Osteocyte (in vitro differentiated cells): ENCODE measurements at regions not wholly inside any gene's neighbourhood (a gene's known extent, or its start where the extent isn't known, plus 50 kb on each side); places are given as distances from the start of the nearest gene placed in this dataset.
A peak's percentile ranks its signal among the peaks of the same experiment; 100 is the strongest.

Source experiments
- DNase-seq: peaks from one replicate; pipeline ENCODE4 v3.0.0; 2021; ENCODE audit warnings: mixed read lengths; ENCODE audit not compliant: unreplicated experiment; ENCODE audit errors: extremely low spot score
- H3K27ac Mint-ChIP-seq: one replicate; pipeline ENCODE4 v1.8.0; 2021; ENCODE audit warnings: mild to moderate bottlenecking, mixed read lengths; ENCODE audit not compliant: unreplicated experiment
- H3K27me3 Mint-ChIP-seq: one replicate; pipeline ENCODE4 v1.8.0; 2021; ENCODE audit warnings: mixed read lengths; ENCODE audit not compliant: unreplicated experiment
- H3K36me3 Mint-ChIP-seq: one replicate; pipeline ENCODE4 v1.8.0; 2021; ENCODE audit warnings: mixed read lengths; ENCODE audit not compliant: unreplicated experiment
- H3K4me1 Mint-ChIP-seq: one replicate; pipeline ENCODE4 v1.8.0; 2021; ENCODE audit warnings: mixed read lengths; ENCODE audit not compliant: unreplicated experiment
- H3K4me3 Mint-ChIP-seq: one replicate; pipeline ENCODE4 v1.8.0; 2021; ENCODE audit warnings: mild to moderate bottlenecking, moderate library complexity, mixed read lengths; ENCODE audit not compliant: unreplicated experiment
- H3K9me3 Mint-ChIP-seq: one replicate; pipeline ENCODE4 v1.8.0; 2021; ENCODE audit warnings: mixed read lengths; ENCODE audit not compliant: unreplicated experiment
- TF ChIP-seq, protein P1 (sequence below): fragments of 200-600 bp; sonication (generic); IDR thresholded peaks from 2 replicates; pipeline ENCODE4 v1.5.0; 2021; ENCODE audit warnings: antibody characterized with exemption, mild to moderate bottlenecking, moderate library complexity

DNA sequence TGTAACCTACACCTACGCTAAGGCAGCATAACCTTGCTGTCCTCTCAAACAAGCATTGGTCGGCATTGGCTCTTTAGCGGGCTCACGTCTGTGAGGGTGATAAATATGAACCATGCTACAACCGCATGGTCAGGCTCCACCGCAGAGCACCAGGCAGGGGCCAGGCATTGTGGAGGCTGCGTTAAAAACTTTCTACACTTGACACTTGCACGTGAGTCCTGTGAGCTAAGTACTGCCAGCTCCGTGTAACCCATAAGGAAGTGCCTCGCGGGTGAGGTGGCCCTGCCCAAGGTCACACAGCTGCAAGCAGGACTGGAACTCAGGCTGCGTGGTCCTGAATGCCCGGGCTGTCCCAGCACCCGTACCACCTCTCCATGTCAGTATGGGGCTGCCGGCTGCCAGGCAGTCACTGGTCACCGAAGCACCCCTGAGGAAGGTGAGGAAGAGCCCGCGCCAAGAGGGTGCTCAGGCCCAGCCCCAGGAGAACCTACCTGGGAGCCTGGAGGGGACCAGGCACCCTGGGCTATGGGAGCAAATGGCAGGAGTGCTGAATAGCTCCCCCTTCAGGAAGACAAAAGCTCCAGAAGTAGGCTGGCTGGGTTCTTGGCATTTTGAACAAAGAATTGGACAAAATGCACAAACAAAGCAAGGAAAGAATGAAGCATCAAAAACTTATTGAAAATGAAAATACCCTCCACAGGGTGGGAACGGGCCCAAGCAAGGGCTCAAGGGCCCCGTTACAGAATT lies 271.1 kb upstream of the RAB6C start:
- no peaks in the 10 kb centered on the region for H3K36me3 Mint-ChIP-seq
- no peaks in the 10 kb centered on the region for H3K27me3 Mint-ChIP-seq
- H3K4me3 Mint-ChIP-seq = no peak overlapping the region
- DNase-seq = peak; percentile 76
- H3K9me3 Mint-ChIP-seq = peaks cover 10% of the 10 kb centered on the region
- H3K27ac Mint-ChIP-seq = no peak overlapping the region
- no peaks in the 10 kb centered on the region for H3K4me1 Mint-ChIP-seq
- TF ChIP-seq, protein P1, sequence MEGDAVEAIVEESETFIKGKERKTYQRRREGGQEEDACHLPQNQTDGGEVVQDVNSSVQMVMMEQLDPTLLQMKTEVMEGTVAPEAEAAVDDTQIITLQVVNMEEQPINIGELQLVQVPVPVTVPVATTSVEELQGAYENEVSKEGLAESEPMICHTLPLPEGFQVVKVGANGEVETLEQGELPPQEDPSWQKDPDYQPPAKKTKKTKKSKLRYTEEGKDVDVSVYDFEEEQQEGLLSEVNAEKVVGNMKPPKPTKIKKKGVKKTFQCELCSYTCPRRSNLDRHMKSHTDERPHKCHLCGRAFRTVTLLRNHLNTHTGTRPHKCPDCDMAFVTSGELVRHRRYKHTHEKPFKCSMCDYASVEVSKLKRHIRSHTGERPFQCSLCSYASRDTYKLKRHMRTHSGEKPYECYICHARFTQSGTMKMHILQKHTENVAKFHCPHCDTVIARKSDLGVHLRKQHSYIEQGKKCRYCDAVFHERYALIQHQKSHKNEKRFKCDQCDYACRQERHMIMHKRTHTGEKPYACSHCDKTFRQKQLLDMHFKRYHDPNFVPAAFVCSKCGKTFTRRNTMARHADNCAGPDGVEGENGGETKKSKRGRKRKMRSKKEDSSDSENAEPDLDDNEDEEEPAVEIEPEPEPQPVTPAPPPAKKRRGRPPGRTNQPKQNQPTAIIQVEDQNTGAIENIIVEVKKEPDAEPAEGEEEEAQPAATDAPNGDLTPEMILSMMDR = no peak

- no peaks in the 10 kb centered on the region for H3K36me3 Mint-ChIP-seq
- no peaks in the 10 kb centered on the region for H3K27me3 Mint-ChIP-seq
- no peak overlapping the region for H3K4me3 Mint-ChIP-seq
- no peaks in the 10 kb centered on the region for H3K4me1 Mint-ChIP-seq
- TF ChIP-seq, protein P1 = no peak
- H3K27ac Mint-ChIP-seq = no peak overlapping the region
- peaks cover 10% of the 10 kb centered on the region for H3K9me3 Mint-ChIP-seq
- peak; percentile 75 for DNase-seq
These were observed 270.2 kb upstream of the RAB6C start for GRCh38 chr2:129709001-129709955.

- no peak overlapping the region for H3K27ac Mint-ChIP-seq
These were observed 269.4 kb upstream of the RAB6C start for GRCh38 chr2:129709956-129710598.

GRCh38 chr2:129710670-129711495 lies 268.6 kb upstream of the RAB6C start:
- peak; percentile 80 for DNase-seq
- H3K9me3 Mint-ChIP-seq = peaks cover 2% of the 10 kb centered on the region
- no peaks in the 10 kb centered on the region for H3K4me1 Mint-ChIP-seq
- H3K27ac Mint-ChIP-seq = no peak overlapping the region
- TF ChIP-seq, protein P1 = no peak
- H3K4me3 Mint-ChIP-seq = no peak overlapping the region
- no peaks in the 10 kb centered on the region for H3K27me3 Mint-ChIP-seq
- H3K36me3 Mint-ChIP-seq = no peaks in the 10 kb centered on the region

More at GRCh38 chr2:129709956-129710598, 269.4 kb upstream of the RAB6C start:
- no peaks in the 10 kb centered on the region for H3K27me3 Mint-ChIP-seq
- no peak overlapping the region for H3K4me3 Mint-ChIP-seq
- H3K9me3 Mint-ChIP-seq = peaks cover 4% of the 10 kb centered on the region
- H3K36me3 Mint-ChIP-seq = no peaks in the 10 kb centered on the region
- DNase-seq = peak; percentile 71
- H3K4me1 Mint-ChIP-seq = no peaks in the 10 kb centered on the region
- TF ChIP-seq, protein P1 = no peak
